Uterus (tissue), 2 donors: ENCODE measurements at regions not wholly inside any gene's neighbourhood (a gene's known extent, or its start where the extent isn't known, plus 50 kb on each side); places are given as distances from the start of the nearest gene placed in this dataset.

ENCODE experiments used
- POLR2A ChIP-seq, 2 donors: fragments of 450-650 bp; IDR thresholded peaks; one replicate each; pipeline ENCODE4 v1.6.1; 2016; ENCODE audit warnings: antibody characterized with exemption in 2 of 2, mild to moderate bottlenecking in 1 of 2, moderate library complexity in 1 of 2
- TF ChIP-seq, protein P1 (sequence below), 4 experiments: fragments of 200-600 bp in 2 of 4; fragments of 450-650 bp in 2 of 4; sonication (generic) in 2 of 4; IDR thresholded peaks; one replicate each; pipeline ENCODE4 v1.5.1; 2016 to 2019; ENCODE audit warnings: antibody characterized with exemption in 4 of 4, mild to moderate bottlenecking in 2 of 4, moderate library complexity in 1 of 4

DNA sequence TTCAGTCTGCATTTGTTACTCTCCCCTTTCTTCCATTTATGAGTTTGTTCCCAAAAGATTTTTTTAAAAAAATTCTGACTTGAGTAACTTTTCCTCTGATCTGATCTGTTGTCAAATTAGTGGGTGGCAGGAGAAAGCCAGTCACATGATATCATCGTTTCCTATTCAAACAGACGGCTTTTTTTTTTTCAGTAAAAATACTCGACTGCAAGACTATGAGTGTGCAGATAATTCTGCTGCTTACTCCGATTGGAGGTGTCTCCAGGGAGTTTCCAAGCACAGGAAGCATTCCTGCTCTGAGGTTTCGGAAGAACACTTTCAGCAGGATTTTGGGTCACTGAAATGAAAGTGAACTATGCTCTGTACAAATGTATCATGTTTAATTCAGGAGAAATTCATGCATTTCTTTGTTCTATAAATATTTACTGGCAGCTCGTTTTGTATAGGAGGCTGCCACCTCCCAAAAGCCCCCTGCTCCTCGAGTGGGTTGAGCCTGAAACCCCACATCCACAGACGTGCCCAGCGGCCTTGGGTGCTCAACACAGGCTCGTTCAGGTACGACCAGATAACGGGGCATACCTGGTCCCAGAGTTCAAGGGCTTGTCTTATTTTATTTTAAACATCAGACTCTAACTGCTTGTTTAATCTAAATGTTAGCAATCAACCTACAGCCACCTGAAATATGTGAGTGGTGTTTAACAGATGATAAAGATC lies 126.9 kb upstream of the ZNF516 start:
- no peak for TF ChIP-seq POLR2A (IDR thresholded peaks at IDR 0.05)
- TF ChIP-seq, protein P1, sequence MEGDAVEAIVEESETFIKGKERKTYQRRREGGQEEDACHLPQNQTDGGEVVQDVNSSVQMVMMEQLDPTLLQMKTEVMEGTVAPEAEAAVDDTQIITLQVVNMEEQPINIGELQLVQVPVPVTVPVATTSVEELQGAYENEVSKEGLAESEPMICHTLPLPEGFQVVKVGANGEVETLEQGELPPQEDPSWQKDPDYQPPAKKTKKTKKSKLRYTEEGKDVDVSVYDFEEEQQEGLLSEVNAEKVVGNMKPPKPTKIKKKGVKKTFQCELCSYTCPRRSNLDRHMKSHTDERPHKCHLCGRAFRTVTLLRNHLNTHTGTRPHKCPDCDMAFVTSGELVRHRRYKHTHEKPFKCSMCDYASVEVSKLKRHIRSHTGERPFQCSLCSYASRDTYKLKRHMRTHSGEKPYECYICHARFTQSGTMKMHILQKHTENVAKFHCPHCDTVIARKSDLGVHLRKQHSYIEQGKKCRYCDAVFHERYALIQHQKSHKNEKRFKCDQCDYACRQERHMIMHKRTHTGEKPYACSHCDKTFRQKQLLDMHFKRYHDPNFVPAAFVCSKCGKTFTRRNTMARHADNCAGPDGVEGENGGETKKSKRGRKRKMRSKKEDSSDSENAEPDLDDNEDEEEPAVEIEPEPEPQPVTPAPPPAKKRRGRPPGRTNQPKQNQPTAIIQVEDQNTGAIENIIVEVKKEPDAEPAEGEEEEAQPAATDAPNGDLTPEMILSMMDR (IDR thresholded peaks at IDR 0.05) = no peak
